ENCODE measurements at regions not wholly inside any gene's neighbourhood (a gene's known extent, or its start where the extent isn't known, plus 50 kb on each side); places are given as distances from the start of the nearest gene placed in this dataset.
A peak's percentile ranks its signal among the peaks of the same experiment; 100 is the strongest.

- Histone ChIP-seq H3K9ac (ENCODE audit: low read length) (no peak overlapping the region), H3K4me2 (ENCODE audit: low read length) (no peak overlapping the region), H3K79me2 (replicated peaks; ENCODE audit: insufficient read depth, low read length) (no peaks in the 10 kb centered on the region), H3F3A (ENCODE audit: insufficient read depth, low read length, poor library complexity, severe bottlenecking) (no peaks in the 10 kb centered on the region), H4K20me1 (ENCODE audit: insufficient read depth) (no peaks in the 10 kb centered on the region), H3K9me3 (ENCODE audit: low read length) (no peaks in the 10 kb centered on the region), H3K4me3 (ENCODE audit: low read length) (no peak overlapping the region), H2AFZ (ENCODE audit: low read depth, low read length) (no peak overlapping the region), H3K9me2 (ENCODE audit: insufficient read depth, low read length) (no peaks in the 10 kb centered on the region), H3K27me3 (ENCODE audit: insufficient read depth, low read depth, low read length) (no peaks in the 10 kb centered on the region), H3K36me3 (ENCODE audit: insufficient read depth, low read length) (no peaks in the 10 kb centered on the region), H3K27ac (ENCODE audit: low read length) (no peak overlapping the region)
- TF ChIP-seq RAD21 (conservative IDR thresholded peaks at IDR 0.05) (no peak), EZH2 (IDR thresholded peaks at IDR 0.05; ENCODE audit: borderline replicate concordance, insufficient read depth, low read length, poor library complexity, severe bottlenecking) (no peak), REST (IDR thresholded peaks at IDR 0.05; ENCODE audit: borderline replicate concordance) (no peak), POLR2AphosphoS5 (IDR thresholded peaks at IDR 0.05) (no peak), CTCF (IDR thresholded peaks at IDR 0.05; ENCODE audit: poor library complexity, severe bottlenecking) (no peak), MXI1 (conservative IDR thresholded peaks at IDR 0.05; ENCODE audit: poor library complexity, severe bottlenecking) (no peak), EP300 (conservative IDR thresholded peaks at IDR 0.05; ENCODE audit: poor library complexity, severe bottlenecking) (no peak), SMC3 (conservative IDR thresholded peaks at IDR 0.05; ENCODE audit: poor library complexity) (no peak), TAF1 (IDR thresholded peaks at IDR 0.05; ENCODE audit: low read depth) (no peak)
These were observed 107.3 kb upstream of the WWC1 start for GRCh38 chr5:168184103-168184502.

GRCh38 chr5:168186289-168187074 lies 105.0 kb upstream of the WWC1 start:
- peak overlapping the region; percentile 6 for H3K4me2 ChIP-seq (ENCODE audit: low read length)
- H3K27me3 ChIP-seq (ENCODE audit: insufficient read depth, low read depth, low read length) = no peaks in the 10 kb centered on the region
- H2AFZ ChIP-seq (ENCODE audit: low read depth, low read length) = no peak overlapping the region
- no peaks in the 10 kb centered on the region for H3K9me2 ChIP-seq (ENCODE audit: insufficient read depth, low read length)
- peak overlapping the region; percentile 7 for H3K9ac ChIP-seq (ENCODE audit: low read length)
- H4K20me1 ChIP-seq (ENCODE audit: insufficient read depth) = no peaks in the 10 kb centered on the region
- no peaks in the 10 kb centered on the region for H3F3A ChIP-seq (ENCODE audit: insufficient read depth, low read length, poor library complexity, severe bottlenecking)
- no peaks in the 10 kb centered on the region for H3K79me2 ChIP-seq (replicated peaks; ENCODE audit: insufficient read depth, low read length)
- peak overlapping the region; percentile 46 for H3K4me3 ChIP-seq (ENCODE audit: low read length)
- peak overlapping the region; percentile 73 for H3K27ac ChIP-seq (ENCODE audit: low read length)
- no peaks in the 10 kb centered on the region for H3K9me3 ChIP-seq (ENCODE audit: low read length)
- no peak for TF ChIP-seq EZH2 (IDR thresholded peaks at IDR 0.05; ENCODE audit: borderline replicate concordance, insufficient read depth, low read length, poor library complexity, severe bottlenecking)
- no peak for TF ChIP-seq RAD21 (conservative IDR thresholded peaks at IDR 0.05)
- no peak for TF ChIP-seq SMC3 (conservative IDR thresholded peaks at IDR 0.05; ENCODE audit: poor library complexity)
- TF ChIP-seq EP300 (conservative IDR thresholded peaks at IDR 0.05; ENCODE audit: poor library complexity, severe bottlenecking) = peak; percentile 98
- TF ChIP-seq CTCF (IDR thresholded peaks at IDR 0.05; ENCODE audit: poor library complexity, severe bottlenecking) = no peak
- no peak for TF ChIP-seq MXI1 (conservative IDR thresholded peaks at IDR 0.05; ENCODE audit: poor library complexity, severe bottlenecking)
- peak; percentile 36 for TF ChIP-seq REST (IDR thresholded peaks at IDR 0.05; ENCODE audit: borderline replicate concordance)
- TF ChIP-seq POLR2AphosphoS5 (IDR thresholded peaks at IDR 0.05) = peak; percentile 96
- no peak for TF ChIP-seq TAF1 (IDR thresholded peaks at IDR 0.05; ENCODE audit: low read depth)
- no peaks in the 10 kb centered on the region for H3K36me3 ChIP-seq (ENCODE audit: insufficient read depth, low read length)
